ENCODE measurements at regions not wholly inside any gene's neighbourhood (a gene's known extent, or its start where the extent isn't known, plus 50 kb on each side); places are given as distances from the start of the nearest gene placed in this dataset.
"Not testable (repeated sequence)": the region's sequence is repeated elsewhere in the genome, so short reads cannot be mapped to it uniquely, and the experiment has no call there.

DNA sequence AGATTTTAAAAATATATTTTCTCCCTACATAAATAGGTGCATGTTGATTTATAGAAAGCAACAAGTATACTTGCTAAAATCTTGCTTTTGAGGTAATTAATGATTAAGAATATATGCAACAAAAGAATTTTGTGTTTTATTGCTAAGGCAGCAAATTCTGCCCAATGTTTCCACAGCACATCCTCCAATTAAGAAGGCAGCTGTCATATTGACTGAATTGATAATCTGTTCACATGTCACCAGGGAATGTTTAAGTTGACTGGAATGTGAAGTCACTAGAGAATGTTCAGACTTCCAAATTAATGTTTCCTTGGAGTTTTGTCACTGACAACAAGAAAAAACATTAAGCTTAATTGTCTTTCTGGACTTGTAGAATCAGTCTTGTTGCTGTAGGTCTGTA is 1602.7 kb upstream of the SLC39A10 start:
- no peak overlapping the region for H3K27ac Mint-ChIP-seq (ENCODE audit: unreplicated experiment)
- H3K4me1 ChIP-seq (ENCODE audit: insufficient read depth, low read length): no peaks in the 10 kb centered on the region
- no peak overlapping the region for H3K4me2 ChIP-seq (ENCODE audit: low read length)
- no peaks in the 10 kb centered on the region for H3K9me3 Mint-ChIP-seq (ENCODE audit: unreplicated experiment)
- H3K4me3 ChIP-seq (ENCODE audit: insufficient read depth, low read depth, low read length): no peak overlapping the region
- no peak overlapping the region for H3K4me3 Mint-ChIP-seq (ENCODE audit: unreplicated experiment)
- H3K27me3 Mint-ChIP-seq (ENCODE audit: low read depth, unreplicated experiment): no peaks in the 10 kb centered on the region
- no peak overlapping the region for H2AFZ ChIP-seq (ENCODE audit: low read depth, low read length)
- no peaks in the 10 kb centered on the region for H3K27me3 ChIP-seq (ENCODE audit: insufficient read depth, low read length)
- no peak for TF ChIP-seq EZH2 (IDR thresholded peaks at IDR 0.05; ENCODE audit: insufficient read depth, low read length)
- TF ChIP-seq, protein P1, sequence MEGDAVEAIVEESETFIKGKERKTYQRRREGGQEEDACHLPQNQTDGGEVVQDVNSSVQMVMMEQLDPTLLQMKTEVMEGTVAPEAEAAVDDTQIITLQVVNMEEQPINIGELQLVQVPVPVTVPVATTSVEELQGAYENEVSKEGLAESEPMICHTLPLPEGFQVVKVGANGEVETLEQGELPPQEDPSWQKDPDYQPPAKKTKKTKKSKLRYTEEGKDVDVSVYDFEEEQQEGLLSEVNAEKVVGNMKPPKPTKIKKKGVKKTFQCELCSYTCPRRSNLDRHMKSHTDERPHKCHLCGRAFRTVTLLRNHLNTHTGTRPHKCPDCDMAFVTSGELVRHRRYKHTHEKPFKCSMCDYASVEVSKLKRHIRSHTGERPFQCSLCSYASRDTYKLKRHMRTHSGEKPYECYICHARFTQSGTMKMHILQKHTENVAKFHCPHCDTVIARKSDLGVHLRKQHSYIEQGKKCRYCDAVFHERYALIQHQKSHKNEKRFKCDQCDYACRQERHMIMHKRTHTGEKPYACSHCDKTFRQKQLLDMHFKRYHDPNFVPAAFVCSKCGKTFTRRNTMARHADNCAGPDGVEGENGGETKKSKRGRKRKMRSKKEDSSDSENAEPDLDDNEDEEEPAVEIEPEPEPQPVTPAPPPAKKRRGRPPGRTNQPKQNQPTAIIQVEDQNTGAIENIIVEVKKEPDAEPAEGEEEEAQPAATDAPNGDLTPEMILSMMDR (IDR thresholded peaks at IDR 0.05; ENCODE audit: insufficient read depth, low read depth, low read length): no peak
- H3K9me3 ChIP-seq (ENCODE audit: insufficient read depth, low read depth, low read length): no peaks in the 10 kb centered on the region
- no peaks in the 10 kb centered on the region for H3K36me3 Mint-ChIP-seq (ENCODE audit: low read depth, unreplicated experiment)
- H3K27ac ChIP-seq (ENCODE audit: low read depth, low read length): no peak overlapping the region
- peaks cover 2% of the 10 kb centered on the region for H3K4me1 Mint-ChIP-seq (ENCODE audit: low read depth, unreplicated experiment)
- H4K20me1 ChIP-seq (ENCODE audit: insufficient read depth, low read length): no peaks in the 10 kb centered on the region
- no peaks in the 10 kb centered on the region for H3K36me3 ChIP-seq (ENCODE audit: insufficient read depth, low read length)
- DNase-seq (ENCODE audit: low read depth) (no peak), FAIRE-seq (no peak)
- no peak overlapping the region for H3K9ac ChIP-seq (ENCODE audit: low read length)
- H3K79me2 ChIP-seq (ENCODE audit: insufficient read depth, low read length): no peaks in the 10 kb centered on the region

DNA sequence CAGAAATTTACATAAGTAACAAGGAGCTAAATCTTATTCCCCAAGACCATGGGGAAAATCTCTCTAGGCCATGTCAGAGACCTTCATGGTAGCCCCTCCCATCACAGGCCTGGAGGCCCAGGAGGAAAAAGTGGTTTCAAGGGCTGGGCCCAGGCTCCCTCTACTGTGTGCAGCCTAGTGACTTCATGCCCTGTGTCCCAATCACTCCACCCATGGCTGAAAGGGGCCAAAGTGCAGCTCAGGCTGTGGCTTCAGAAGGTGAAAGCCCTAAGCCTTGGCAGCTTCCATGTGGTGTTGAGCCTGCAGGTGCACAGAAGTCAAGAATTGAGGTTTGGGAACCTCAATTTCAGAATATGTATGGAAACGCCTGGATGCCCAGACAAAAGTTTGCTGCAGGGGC is 1612.7 kb upstream of the SLC39A10 start:
- DNase-seq (ENCODE audit: low read depth) (no peak), FAIRE-seq (no peak)
- Histone ChIP-seq H3K9me3 (ENCODE audit: insufficient read depth, low read depth, low read length) (no peaks in the 10 kb centered on the region), H3K4me3 (ENCODE audit: insufficient read depth, low read depth, low read length) (no peak overlapping the region), H3K9ac (ENCODE audit: low read length) (no peak overlapping the region), H3K4me2 (ENCODE audit: low read length) (no peak overlapping the region), H3K27ac (ENCODE audit: low read depth, low read length) (no peak overlapping the region), H3K36me3 (ENCODE audit: insufficient read depth, low read length) (no peaks in the 10 kb centered on the region), H3K79me2 (ENCODE audit: insufficient read depth, low read length) (no peaks in the 10 kb centered on the region), H4K20me1 (ENCODE audit: insufficient read depth, low read length) (no peaks in the 10 kb centered on the region), H2AFZ (ENCODE audit: low read depth, low read length) (no peak overlapping the region), H3K27me3 (ENCODE audit: insufficient read depth, low read length) (no peaks in the 10 kb centered on the region), H3K4me1 (ENCODE audit: insufficient read depth, low read length) (no peaks in the 10 kb centered on the region)
- TF ChIP-seq EZH2 (IDR thresholded peaks at IDR 0.05; ENCODE audit: insufficient read depth, low read length): no peak
- TF ChIP-seq, protein P1 (IDR thresholded peaks at IDR 0.05; ENCODE audit: insufficient read depth, low read depth, low read length): no peak
- no peaks in the 10 kb centered on the region for H3K4me1 Mint-ChIP-seq (ENCODE audit: low read depth, unreplicated experiment)
- H3K4me3 Mint-ChIP-seq (ENCODE audit: unreplicated experiment): no peak overlapping the region
- H3K36me3 Mint-ChIP-seq (ENCODE audit: low read depth, unreplicated experiment): no peaks in the 10 kb centered on the region
- H3K27ac Mint-ChIP-seq (ENCODE audit: unreplicated experiment): no peak overlapping the region
- H3K27me3 Mint-ChIP-seq (ENCODE audit: low read depth, unreplicated experiment): no peaks in the 10 kb centered on the region
- no peaks in the 10 kb centered on the region for H3K9me3 Mint-ChIP-seq (ENCODE audit: unreplicated experiment)

DNA sequence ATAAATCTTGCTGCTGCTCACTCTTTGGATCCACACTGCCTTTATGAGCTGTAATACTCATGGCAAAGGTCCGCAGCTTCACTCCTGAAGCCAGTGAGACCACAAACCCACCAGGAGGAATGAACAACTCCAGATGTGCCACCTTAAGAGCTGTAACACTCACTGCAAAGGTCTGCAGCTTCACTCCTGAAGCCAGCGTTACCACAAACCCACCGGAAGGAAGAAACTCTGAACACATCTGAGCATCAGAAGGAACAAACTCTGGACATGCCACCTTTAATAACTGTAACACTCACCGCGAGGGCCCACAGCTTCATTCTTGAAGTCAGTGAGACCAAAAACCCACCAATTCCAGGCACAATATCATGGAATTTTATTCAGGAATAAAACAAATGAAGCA is 1635.9 kb upstream of the SLC39A10 start:
- H3K4me1 ChIP-seq (ENCODE audit: insufficient read depth, low read length); H4K20me1 ChIP-seq (ENCODE audit: insufficient read depth, low read length); H3K27me3 ChIP-seq (ENCODE audit: insufficient read depth, low read length); H3K9me3 ChIP-seq (ENCODE audit: insufficient read depth, low read depth, low read length); H3K4me3 Mint-ChIP-seq (ENCODE audit: unreplicated experiment); H3K36me3 Mint-ChIP-seq (ENCODE audit: low read depth, unreplicated experiment); H3K4me2 ChIP-seq (ENCODE audit: low read length); H3K4me1 Mint-ChIP-seq (ENCODE audit: low read depth, unreplicated experiment); FAIRE-seq; H3K9ac ChIP-seq (ENCODE audit: low read length); DNase-seq (ENCODE audit: low read depth); H3K4me3 ChIP-seq (ENCODE audit: insufficient read depth, low read depth, low read length); H3K79me2 ChIP-seq (ENCODE audit: insufficient read depth, low read length); H2AFZ ChIP-seq (ENCODE audit: low read depth, low read length); H3K9me3 Mint-ChIP-seq (ENCODE audit: unreplicated experiment); H3K36me3 ChIP-seq (ENCODE audit: insufficient read depth, low read length); H3K27me3 Mint-ChIP-seq (ENCODE audit: low read depth, unreplicated experiment); H3K27ac Mint-ChIP-seq (ENCODE audit: unreplicated experiment); H3K27ac ChIP-seq (ENCODE audit: low read depth, low read length): not testable (repeated sequence)
